Mesothelial cell of epicardium (in vitro differentiated cells): ENCODE measurements at regions not wholly inside any gene's neighbourhood (a gene's known extent, or its start where the extent isn't known, plus 50 kb on each side); places are given as distances from the start of the nearest gene placed in this dataset.

Experiments used
- DNase-seq, 2 experiments: peaks; one replicate each; pipeline ENCODE4 v3.0.0; 2021; ENCODE audit warnings: low spot score in 2 of 2; ENCODE audit not compliant: unreplicated experiment in 2 of 2
- H3K27ac Mint-ChIP-seq: 2 replicates; pipeline ENCODE4 v1.8.0; 2021; ENCODE audit warnings: mixed read lengths
- H3K27me3 Mint-ChIP-seq: 2 replicates; pipeline ENCODE4 v1.8.0; 2021; ENCODE audit warnings: low read depth, mixed read lengths
- H3K36me3 Mint-ChIP-seq: 2 replicates; pipeline ENCODE4 v1.8.0; 2021; ENCODE audit warnings: mixed read lengths
- H3K4me1 Mint-ChIP-seq: 2 replicates; pipeline ENCODE4 v1.8.0; 2021; ENCODE audit warnings: mixed read lengths
- H3K4me3 Mint-ChIP-seq: 2 replicates; pipeline ENCODE4 v1.8.0; 2021; ENCODE audit warnings: mild to moderate bottlenecking, moderate library complexity, mixed read lengths
- H3K9me3 Mint-ChIP-seq: 2 replicates; pipeline ENCODE4 v1.8.0; 2021; ENCODE audit warnings: mixed read lengths
- CTCF ChIP-seq: fragments of 200-600 bp; sonication (generic); IDR thresholded peaks from one replicate; pipeline ENCODE4 v1.5.0; 2021; ENCODE audit warnings: antibody characterized with exemption; ENCODE audit not compliant: unreplicated experiment

DNA sequence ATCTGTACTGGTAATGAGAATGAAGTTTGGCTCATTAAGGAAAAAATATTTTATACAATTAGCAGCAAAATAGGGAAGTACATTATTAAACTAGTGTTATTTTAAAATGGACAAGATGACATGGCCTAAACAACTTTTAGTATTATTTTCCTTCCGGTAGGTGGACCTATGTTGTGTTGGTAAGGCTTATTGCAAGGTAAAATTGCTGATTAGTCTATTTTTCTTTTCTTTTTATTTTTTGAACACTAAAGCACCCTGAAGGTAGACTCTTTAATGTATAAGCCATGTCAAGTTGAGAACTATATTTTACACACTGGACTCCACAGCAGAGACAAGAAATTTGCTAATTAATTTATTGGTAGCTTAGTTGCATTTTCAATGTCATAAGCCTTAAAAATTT is 239.5 kb upstream of the POT1 start:
- Mint-ChIP-seq H3K4me1 (no peaks in the 10 kb centered on the region), H3K27ac (no peak overlapping the region), H3K4me3 (no peak overlapping the region), H3K36me3 (no peaks in the 10 kb centered on the region), H3K27me3 (no peaks in the 10 kb centered on the region), H3K9me3 (no peaks in the 10 kb centered on the region)
- no peak for TF ChIP-seq CTCF
- no peak for DNase-seq

GRCh38 chr7:125154930-125155329 is 225.3 kb upstream of the POT1 start:
- H3K27ac Mint-ChIP-seq, result no peak overlapping the region
- H3K27me3 Mint-ChIP-seq, result no peaks in the 10 kb centered on the region
- no peak for DNase-seq
- H3K9me3 Mint-ChIP-seq, result peaks cover 14% of the 10 kb centered on the region
- no peaks in the 10 kb centered on the region for H3K36me3 Mint-ChIP-seq
- H3K4me1 Mint-ChIP-seq, result no peaks in the 10 kb centered on the region
- no peak for TF ChIP-seq CTCF
- H3K4me3 Mint-ChIP-seq, result no peak overlapping the region

DNA sequence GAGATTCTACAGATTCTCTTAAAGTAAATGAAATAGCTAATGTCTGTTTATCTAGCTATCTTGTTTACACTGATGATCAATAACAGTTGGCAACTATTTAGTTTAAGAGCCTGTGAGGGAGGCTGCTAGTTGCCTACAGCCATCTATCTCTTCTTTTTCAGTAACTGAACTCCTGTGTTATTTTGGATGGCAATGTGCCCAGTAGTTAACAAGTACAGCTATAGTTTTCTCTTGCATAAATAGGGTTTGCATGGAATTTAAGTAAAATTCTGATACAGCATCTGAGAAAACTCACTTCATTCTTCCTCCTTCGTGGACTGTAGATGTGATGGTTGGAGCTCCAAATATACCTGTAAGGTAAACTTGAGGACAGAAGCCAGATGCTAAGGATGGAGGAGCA is 219.5 kb upstream of the POT1 start:
- no peak for TF ChIP-seq CTCF
- no peak for DNase-seq
- Mint-ChIP-seq H3K4me1 (peaks cover 20% of the 10 kb centered on the region), H3K4me3 (no peak overlapping the region), H3K36me3 (no peaks in the 10 kb centered on the region), H3K9me3 (no peaks in the 10 kb centered on the region), H3K27me3 (no peaks in the 10 kb centered on the region), H3K27ac (no peak overlapping the region)

GRCh38 chr7:125147047-125147446 is 217.4 kb upstream of the POT1 start:
- H3K36me3 Mint-ChIP-seq, result no peaks in the 10 kb centered on the region

GRCh38 chr7:125136755-125137532 is 207.3 kb upstream of the POT1 start:
- TF ChIP-seq CTCF, result no peak
- Mint-ChIP-seq H3K36me3 (no peaks in the 10 kb centered on the region), H3K4me1 (peaks cover 10% of the 10 kb centered on the region), H3K27ac (peak overlapping the region; percentile 20), H3K27me3 (no peaks in the 10 kb centered on the region), H3K9me3 (peaks cover 4% of the 10 kb centered on the region), H3K4me3 (no peak overlapping the region)
- DNase-seq, result no peak

More at GRCh38 chr7:125147047-125147446, 217.4 kb upstream of the POT1 start:
- no peak for TF ChIP-seq CTCF
- Mint-ChIP-seq H3K27ac (no peak overlapping the region), H3K4me1 (peaks cover 20% of the 10 kb centered on the region), H3K27me3 (no peaks in the 10 kb centered on the region), H3K4me3 (no peak overlapping the region), H3K9me3 (no peaks in the 10 kb centered on the region)
- DNase-seq, result no peak
